ENCODE measurements at regions not wholly inside any gene's neighbourhood (a gene's known extent, or its start where the extent isn't known, plus 50 kb on each side); places are given as distances from the start of the nearest gene placed in this dataset.

DNA sequence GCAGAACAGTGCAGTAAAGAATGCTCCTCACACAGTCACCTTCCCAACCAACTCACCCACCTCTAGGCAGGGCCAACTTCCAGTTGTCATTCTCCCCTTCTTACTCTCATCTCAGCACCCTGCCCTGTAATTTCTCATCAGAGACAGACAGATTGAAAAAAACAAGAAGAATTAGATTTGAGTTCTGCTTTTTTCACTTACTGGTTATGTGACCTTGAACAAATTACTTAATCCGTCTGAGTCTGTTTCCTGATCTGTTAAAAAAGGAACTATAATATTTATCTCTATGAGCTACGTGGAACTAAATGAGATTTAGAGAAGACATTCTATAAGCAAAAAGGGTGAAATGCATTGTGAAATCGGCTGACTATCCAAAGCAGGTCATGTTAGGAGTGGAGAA, 330.3 kb downstream of the ZNF326 start:
- TF ChIP-seq, protein P1, sequence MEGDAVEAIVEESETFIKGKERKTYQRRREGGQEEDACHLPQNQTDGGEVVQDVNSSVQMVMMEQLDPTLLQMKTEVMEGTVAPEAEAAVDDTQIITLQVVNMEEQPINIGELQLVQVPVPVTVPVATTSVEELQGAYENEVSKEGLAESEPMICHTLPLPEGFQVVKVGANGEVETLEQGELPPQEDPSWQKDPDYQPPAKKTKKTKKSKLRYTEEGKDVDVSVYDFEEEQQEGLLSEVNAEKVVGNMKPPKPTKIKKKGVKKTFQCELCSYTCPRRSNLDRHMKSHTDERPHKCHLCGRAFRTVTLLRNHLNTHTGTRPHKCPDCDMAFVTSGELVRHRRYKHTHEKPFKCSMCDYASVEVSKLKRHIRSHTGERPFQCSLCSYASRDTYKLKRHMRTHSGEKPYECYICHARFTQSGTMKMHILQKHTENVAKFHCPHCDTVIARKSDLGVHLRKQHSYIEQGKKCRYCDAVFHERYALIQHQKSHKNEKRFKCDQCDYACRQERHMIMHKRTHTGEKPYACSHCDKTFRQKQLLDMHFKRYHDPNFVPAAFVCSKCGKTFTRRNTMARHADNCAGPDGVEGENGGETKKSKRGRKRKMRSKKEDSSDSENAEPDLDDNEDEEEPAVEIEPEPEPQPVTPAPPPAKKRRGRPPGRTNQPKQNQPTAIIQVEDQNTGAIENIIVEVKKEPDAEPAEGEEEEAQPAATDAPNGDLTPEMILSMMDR (IDR thresholded peaks at IDR 0.05), result no peak
- TF ChIP-seq POLR2A (IDR thresholded peaks at IDR 0.05), result no peak
- no peaks in the 10 kb centered on the region for H3K4me1 ChIP-seq
- H3K27me3 ChIP-seq, result no peaks in the 10 kb centered on the region
- no peak overlapping the region for H3K4me3 ChIP-seq
- H3K9me3 ChIP-seq, result no peaks in the 10 kb centered on the region
- intact Hi-C loops (cut with DNase I), result no loop called here
- no peaks in the 10 kb centered on the region for H3K36me3 ChIP-seq (replicated peaks in 1 of 2; ENCODE audit: insufficient read depth in 1 of 2, low read depth in 2 of 2)
- WGBS, 2 donors, result 19 to 27% methylated on average over 3 of the region's 3 CpGs
- no peak for ATAC-seq
- DNase-seq, result no peak
- H3K27ac ChIP-seq, result no peak overlapping the region

DNA sequence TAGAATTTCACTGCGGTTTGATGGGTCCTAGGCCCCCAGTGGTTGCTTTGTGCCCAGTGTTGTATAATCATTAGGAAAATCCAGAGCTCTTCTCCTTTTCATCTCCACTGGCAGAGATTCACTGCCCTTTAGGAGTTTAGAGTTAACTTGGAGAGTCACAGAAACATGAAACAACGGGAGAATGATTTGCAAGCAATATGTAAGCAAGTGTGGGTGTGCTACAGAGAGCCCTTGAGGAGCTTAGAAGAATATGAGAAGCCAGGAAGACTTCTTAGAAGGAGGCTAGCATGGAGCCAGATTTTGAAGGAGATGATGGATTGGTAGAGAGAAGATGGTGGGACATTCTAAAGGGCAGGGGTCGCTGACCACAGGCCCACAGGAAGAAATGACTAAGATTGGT, 327.3 kb downstream of the ZNF326 start:
- no peak for ATAC-seq

DNA sequence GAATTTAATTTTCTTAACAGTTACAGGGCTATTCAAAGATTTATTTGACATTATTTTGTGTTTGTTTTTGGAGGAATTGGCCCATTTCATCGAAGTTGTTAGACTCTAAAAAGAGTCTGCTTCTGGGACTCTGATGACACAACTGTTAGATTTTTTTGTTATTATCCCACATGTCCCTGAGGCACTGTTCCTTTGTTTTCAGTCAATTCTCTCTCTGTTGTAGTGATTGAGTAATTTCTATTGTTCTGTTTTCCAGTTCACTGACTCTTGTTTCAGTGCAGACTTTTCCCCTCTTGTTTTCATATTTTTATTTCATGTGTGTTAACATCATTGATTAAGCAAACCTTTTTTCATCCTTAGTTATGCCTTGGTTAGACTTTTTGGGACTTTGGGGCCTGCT, 325.0 kb downstream of the ZNF326 start:
- Histone ChIP-seq H3K36me3 (replicated peaks in 1 of 2; ENCODE audit: insufficient read depth in 1 of 2, low read depth in 2 of 2) (no peaks in the 10 kb centered on the region), H3K4me1 (no peaks in the 10 kb centered on the region), H3K27me3 (no peaks in the 10 kb centered on the region), H3K9me3 (no peaks in the 10 kb centered on the region), H3K4me3 (no peak overlapping the region), H3K27ac (no peak overlapping the region)
- ATAC-seq, result no peak
- no peak for DNase-seq
- intact Hi-C loops (cut with DNase I), result no loop called here
- no peak for TF ChIP-seq POLR2A (IDR thresholded peaks at IDR 0.05)
- TF ChIP-seq, protein P1 (IDR thresholded peaks at IDR 0.05), result no peak
- 64 to 71% methylated on average over 1 of the region's 1 CpG for WGBS, 2 donors

More for the DNA sequence above, 327.3 kb downstream of the ZNF326 start:
- H3K4me1 ChIP-seq, result no peaks in the 10 kb centered on the region
- DNase-seq, result no peak
- H3K36me3 ChIP-seq (replicated peaks in 1 of 2; ENCODE audit: insufficient read depth in 1 of 2, low read depth in 2 of 2), result no peaks in the 10 kb centered on the region
- intact Hi-C loops (cut with DNase I), result no loop called here
- no peaks in the 10 kb centered on the region for H3K27me3 ChIP-seq
- no peak overlapping the region for H3K4me3 ChIP-seq
- H3K27ac ChIP-seq, result no peak overlapping the region
- TF ChIP-seq, protein P1 (IDR thresholded peaks at IDR 0.05), result no peak
- no peak for TF ChIP-seq POLR2A (IDR thresholded peaks at IDR 0.05)
- WGBS, 2 donors, result 57 to 59% methylated on average over 3 of the region's 3 CpGs
- no peaks in the 10 kb centered on the region for H3K9me3 ChIP-seq

DNA sequence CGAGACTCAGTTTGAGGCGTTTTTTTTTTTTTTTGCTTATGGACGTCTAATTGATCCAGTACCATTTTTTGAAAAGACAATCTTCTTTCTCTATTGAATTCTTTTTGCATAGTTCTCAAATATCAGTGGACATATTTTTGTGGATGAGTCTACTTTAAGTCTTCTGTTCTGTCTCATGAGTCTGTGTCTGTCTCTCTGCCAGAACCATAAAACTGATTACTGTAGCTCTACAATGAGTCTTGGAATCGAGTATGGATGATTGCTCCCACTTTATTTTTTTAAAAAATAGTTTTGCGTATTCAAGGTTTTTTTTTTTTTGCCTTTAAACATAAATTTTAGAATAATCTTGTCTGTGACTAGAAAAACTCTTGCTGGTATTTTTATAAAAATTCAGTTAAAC, 323.5 kb downstream of the ZNF326 start:
- no peak for ATAC-seq
- 48 to 49% methylated on average over 5 of the region's 5 CpGs for WGBS, 2 donors
- no peak for TF ChIP-seq POLR2A (IDR thresholded peaks at IDR 0.05)
- TF ChIP-seq, protein P1 (IDR thresholded peaks at IDR 0.05), result no peak
- H3K36me3 ChIP-seq (replicated peaks in 1 of 2; ENCODE audit: insufficient read depth in 1 of 2, low read depth in 2 of 2), result no peaks in the 10 kb centered on the region
- no peaks in the 10 kb centered on the region for H3K9me3 ChIP-seq
- no peaks in the 10 kb centered on the region for H3K27me3 ChIP-seq
- intact Hi-C loops (cut with DNase I), result no loop called here
- no peak overlapping the region for H3K27ac ChIP-seq
- no peak for DNase-seq
- no peak overlapping the region for H3K4me3 ChIP-seq
- H3K4me1 ChIP-seq, result no peaks in the 10 kb centered on the region

DNA sequence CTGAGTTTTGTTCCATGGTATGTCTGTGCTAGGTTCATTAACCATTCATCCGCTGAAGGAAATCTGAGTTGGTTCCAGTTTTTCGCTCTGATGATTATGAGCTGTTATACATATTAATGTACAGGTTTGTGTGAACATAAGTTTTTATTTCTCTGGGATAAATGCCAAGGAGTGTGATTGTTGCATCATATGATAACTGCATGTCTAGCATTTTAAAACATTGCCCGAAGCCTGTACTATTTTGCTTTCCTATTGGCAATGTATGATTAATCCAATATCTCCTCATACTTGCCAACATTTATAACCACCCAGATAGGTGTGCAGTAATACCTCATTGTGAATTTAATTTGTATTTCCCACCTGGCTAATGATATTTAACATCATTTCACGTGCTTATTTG, 322.7 kb downstream of the ZNF326 start:
- TF ChIP-seq, protein P1 (IDR thresholded peaks at IDR 0.05), result no peak
- no peak for TF ChIP-seq POLR2A (IDR thresholded peaks at IDR 0.05)
- intact Hi-C loops (cut with DNase I), result no loop called here
- Histone ChIP-seq H3K27me3 (no peaks in the 10 kb centered on the region), H3K4me1 (no peaks in the 10 kb centered on the region), H3K4me3 (no peak overlapping the region), H3K36me3 (replicated peaks in 1 of 2; ENCODE audit: insufficient read depth in 1 of 2, low read depth in 2 of 2) (no peaks in the 10 kb centered on the region), H3K9me3 (no peaks in the 10 kb centered on the region), H3K27ac (no peak overlapping the region)
- 72 to 80% methylated on average over 4 of the region's 4 CpGs for WGBS, 2 donors
- no peak for ATAC-seq
- no peak for DNase-seq
